ENCODE measurements at regions not wholly inside any gene's neighbourhood (a gene's known extent, or its start where the extent isn't known, plus 50 kb on each side); places are given as distances from the start of the nearest gene placed in this dataset.

DNA sequence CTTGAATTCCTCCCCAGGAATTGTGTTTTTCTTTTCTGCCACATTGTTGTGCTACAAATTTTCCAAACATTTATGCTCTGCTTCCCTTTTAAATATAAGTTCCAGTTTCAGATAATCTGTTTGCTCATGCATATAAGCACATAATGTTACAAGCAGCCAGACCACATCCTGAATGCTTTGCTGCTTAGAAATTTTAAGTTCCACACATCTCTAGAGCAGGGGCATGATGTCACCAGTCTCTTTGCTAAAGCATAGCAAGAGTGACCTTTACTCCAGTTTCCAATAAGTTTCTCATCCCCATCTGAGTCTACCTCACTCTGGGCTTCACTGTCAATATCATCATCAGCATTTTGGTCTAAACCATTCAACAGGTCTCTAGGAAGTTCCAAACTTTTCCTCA, 932.5 kb downstream of the SH3BGRL start:
- H3K27me3 ChIP-seq, result peaks cover 10 to 83% (median 49%) of the 10 kb centered on the region in 11 experiments; a peak in 18 of 22 replicates
- H3K36me3 ChIP-seq, result no peaks in the 10 kb centered on the region
- H3K4me2 ChIP-seq, result peak overlapping the region in 2 of 11 experiments; percentile 13 to 36; a peak in 3 of 22 replicates
- H3K4me1 ChIP-seq, result peaks cover 0 to 12% (median 2%) of the 10 kb centered on the region in 10 experiments; a peak in 3 of 20 replicates
- no peak overlapping the region for H3K9ac ChIP-seq
- no peak overlapping the region for H3K4me3 ChIP-seq
- H3K9me3 ChIP-seq (replicated peaks in 1 of 11), result peaks cover 30 to 45% (median 36%) of the 10 kb centered on the region in 11 experiments
- no peaks in the 10 kb centered on the region for H4K20me1 ChIP-seq
- no peak overlapping the region; a peak in 1 of 22 replicates for H3K27ac ChIP-seq
- no peak for TF ChIP-seq Cebpa-rat (IDR thresholded peaks at IDR 0.05)

DNA sequence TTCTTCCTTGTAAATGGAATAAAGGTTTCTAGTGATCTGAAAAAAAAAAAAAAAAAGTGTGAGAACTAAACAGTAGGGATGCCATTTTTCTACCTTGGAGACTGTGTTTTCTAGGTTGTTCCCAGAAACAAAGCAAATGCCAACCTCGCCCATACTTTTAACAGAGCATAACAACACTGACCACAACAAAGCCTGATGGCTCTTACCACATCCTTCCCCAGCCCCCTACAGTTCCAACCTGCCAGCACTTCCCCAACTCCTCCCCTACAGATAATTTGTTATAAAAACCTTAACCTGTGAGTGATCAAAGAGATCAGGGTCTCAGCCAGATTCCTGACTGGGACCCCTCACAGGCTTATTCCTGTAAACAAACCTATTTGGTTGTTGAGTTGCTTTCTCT, 940.0 kb downstream of the SH3BGRL start:
- H3K27ac ChIP-seq, result no peak overlapping the region
- H3K9ac ChIP-seq, result no peak overlapping the region
- H3K4me1 ChIP-seq, result peaks cover 0 to 12% (median 8%) of the 10 kb centered on the region in 10 experiments; a peak in 9 of 20 replicates
- H3K4me3 ChIP-seq, result no peak overlapping the region
- TF ChIP-seq Cebpa-rat (IDR thresholded peaks at IDR 0.05), result no peak
- peaks cover 0 to 8% (median 0%) of the 10 kb centered on the region in 11 experiments; a peak in 1 of 22 replicates for H3K9me3 ChIP-seq (replicated peaks in 1 of 11)
- H3K4me2 ChIP-seq, result peak overlapping the region in 8 of 11 experiments; percentile 10 to 29 (median 22); a peak in 12 of 22 replicates
- no peaks in the 10 kb centered on the region for H3K36me3 ChIP-seq
- H4K20me1 ChIP-seq, result no peaks in the 10 kb centered on the region; a peak in 1 of 22 replicates
- peaks cover 17 to 89% (median 58%) of the 10 kb centered on the region in 11 experiments; a peak in 21 of 22 replicates for H3K27me3 ChIP-seq

DNA sequence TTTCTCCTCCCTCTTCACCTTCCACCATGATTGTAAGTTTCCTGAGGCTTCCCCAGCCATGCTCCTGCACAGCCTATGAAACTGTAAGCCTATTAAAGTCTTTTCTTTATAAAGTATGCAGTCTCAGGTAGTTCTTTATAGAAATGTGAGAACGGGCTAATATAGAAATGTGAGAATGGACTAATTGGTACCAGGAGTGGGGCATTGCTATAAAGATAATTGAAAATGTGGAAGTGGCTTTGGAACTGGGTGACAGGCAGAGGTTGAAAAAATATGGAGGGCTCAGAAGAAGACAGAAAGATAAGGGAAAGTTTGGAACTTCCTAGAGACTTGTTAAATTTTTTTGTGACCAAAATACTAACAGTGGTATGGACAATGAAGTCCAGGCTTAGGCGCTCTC, 959.3 kb downstream of the SH3BGRL start:
- TF ChIP-seq Cebpa-rat (IDR thresholded peaks at IDR 0.05), result no peak
- no peak overlapping the region for H3K4me2 ChIP-seq
- peaks cover 40 to 83% (median 79%) of the 10 kb centered on the region in 11 experiments; a peak in 21 of 22 replicates for H3K27me3 ChIP-seq
- peaks cover 9 to 37% (median 19%) of the 10 kb centered on the region in 11 experiments; a peak in 20 of 22 replicates for H3K9me3 ChIP-seq (replicated peaks in 1 of 11)
- H4K20me1 ChIP-seq, result peaks cover 0 to 7% (median 0%) of the 10 kb centered on the region in 11 experiments; a peak in 1 of 22 replicates
- no peak overlapping the region for H3K9ac ChIP-seq
- no peak overlapping the region for H3K27ac ChIP-seq
- H3K4me3 ChIP-seq, result no peak overlapping the region
- H3K4me1 ChIP-seq, result no peaks in the 10 kb centered on the region
- H3K36me3 ChIP-seq, result no peaks in the 10 kb centered on the region

DNA sequence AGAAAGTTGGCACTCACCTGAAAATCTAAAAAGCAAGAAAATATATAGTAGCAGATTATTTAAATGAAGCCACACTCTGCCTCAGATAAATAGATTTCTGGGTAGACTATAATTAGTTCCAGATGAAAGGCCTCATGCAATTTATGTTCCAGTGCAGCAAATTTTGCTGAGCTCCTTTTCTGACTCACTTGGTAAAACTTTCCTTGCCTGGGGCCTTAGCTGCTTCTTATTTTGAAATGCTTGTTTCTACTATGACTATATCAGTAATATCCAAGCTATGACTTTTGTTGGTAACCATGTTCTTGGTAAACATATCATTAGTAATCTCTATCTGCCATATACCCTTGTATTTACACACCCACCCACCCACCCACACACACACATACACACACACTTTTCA, 961.8 kb downstream of the SH3BGRL start:
- Histone ChIP-seq H3K9me3 (replicated peaks in 1 of 11) (peaks cover 9 to 42% (median 19%) of the 10 kb centered on the region in 11 experiments; a peak in 20 of 22 replicates), H3K27ac (no peak overlapping the region), H3K9ac (no peak overlapping the region), H4K20me1 (peaks cover 0 to 9% (median 0%) of the 10 kb centered on the region in 11 experiments; a peak in 1 of 22 replicates), H3K4me2 (no peak overlapping the region), H3K4me3 (no peak overlapping the region), H3K27me3 (peaks cover 42 to 83% (median 79%) of the 10 kb centered on the region in 11 experiments; a peak in 21 of 22 replicates), H3K4me1 (no peaks in the 10 kb centered on the region), H3K36me3 (no peaks in the 10 kb centered on the region)
- no peak for TF ChIP-seq Cebpa-rat (IDR thresholded peaks at IDR 0.05)

DNA sequence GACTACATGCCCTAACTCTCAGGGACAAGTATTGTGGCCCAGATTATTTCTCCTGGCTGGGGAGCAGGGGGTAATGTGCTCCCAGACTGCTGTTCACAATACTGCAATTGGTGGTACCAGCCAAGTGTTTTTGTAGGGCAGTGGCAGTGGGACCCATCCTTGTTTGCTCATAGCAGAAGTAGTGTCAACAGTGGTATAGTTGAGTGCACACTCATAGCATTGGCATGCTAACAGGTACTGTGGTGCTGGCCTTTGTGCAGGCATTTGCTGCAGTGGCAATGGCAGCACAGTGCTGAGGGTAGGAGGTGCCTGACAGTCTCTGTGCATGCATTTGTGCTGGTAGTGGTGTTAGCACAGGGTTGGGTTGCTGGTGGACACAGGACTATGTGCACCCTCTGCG, 995.0 kb downstream of the SH3BGRL start:
- no peak overlapping the region for H3K9ac ChIP-seq
- no peak overlapping the region for H3K4me3 ChIP-seq
- peaks cover 0 to 9% (median 5%) of the 10 kb centered on the region in 11 experiments; a peak in 6 of 22 replicates for H3K9me3 ChIP-seq (replicated peaks in 1 of 11)
- H3K4me1 ChIP-seq, result no peaks in the 10 kb centered on the region
- no peak overlapping the region for H3K27ac ChIP-seq
- no peaks in the 10 kb centered on the region; a peak in 1 of 22 replicates for H4K20me1 ChIP-seq
- no peaks in the 10 kb centered on the region for H3K36me3 ChIP-seq
- H3K4me2 ChIP-seq, result no peak overlapping the region
- H3K27me3 ChIP-seq, result peaks cover 14 to 73% (median 64%) of the 10 kb centered on the region in 11 experiments; a peak in 21 of 22 replicates
- no peak for TF ChIP-seq Cebpa-rat (IDR thresholded peaks at IDR 0.05)

DNA sequence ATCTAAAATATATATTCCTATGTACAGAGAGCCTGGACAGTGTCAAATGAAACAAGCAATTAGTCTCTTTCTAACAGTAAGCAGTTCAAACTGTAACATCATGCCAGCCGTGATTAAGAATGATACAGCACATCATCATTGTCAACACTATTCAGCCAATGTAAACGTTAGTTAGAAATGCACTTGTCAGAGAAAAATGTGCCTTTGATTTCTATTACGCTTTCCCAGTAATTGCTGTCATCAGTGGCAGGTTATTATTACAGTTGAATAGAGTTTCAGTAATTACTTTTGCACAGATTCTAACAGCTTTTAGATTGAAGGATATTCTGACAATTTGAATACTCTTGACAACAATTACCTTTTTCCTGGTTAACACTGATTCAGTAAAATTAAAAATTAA, 1007.1 kb downstream of the SH3BGRL start:
- no peak overlapping the region for H3K27ac ChIP-seq
- no peak overlapping the region for H3K4me2 ChIP-seq
- H3K9me3 ChIP-seq (replicated peaks in 1 of 11), result peaks cover 6 to 12% (median 9%) of the 10 kb centered on the region in 11 experiments; a peak in 16 of 22 replicates
- no peak for TF ChIP-seq Cebpa-rat (IDR thresholded peaks at IDR 0.05)
- H3K4me1 ChIP-seq, result no peaks in the 10 kb centered on the region
- no peak overlapping the region for H3K9ac ChIP-seq
- H4K20me1 ChIP-seq, result no peaks in the 10 kb centered on the region
- no peaks in the 10 kb centered on the region for H3K36me3 ChIP-seq
- H3K4me3 ChIP-seq, result no peak overlapping the region
- H3K27me3 ChIP-seq, result peaks cover 14 to 76% (median 64%) of the 10 kb centered on the region in 11 experiments; a peak in 21 of 22 replicates

DNA sequence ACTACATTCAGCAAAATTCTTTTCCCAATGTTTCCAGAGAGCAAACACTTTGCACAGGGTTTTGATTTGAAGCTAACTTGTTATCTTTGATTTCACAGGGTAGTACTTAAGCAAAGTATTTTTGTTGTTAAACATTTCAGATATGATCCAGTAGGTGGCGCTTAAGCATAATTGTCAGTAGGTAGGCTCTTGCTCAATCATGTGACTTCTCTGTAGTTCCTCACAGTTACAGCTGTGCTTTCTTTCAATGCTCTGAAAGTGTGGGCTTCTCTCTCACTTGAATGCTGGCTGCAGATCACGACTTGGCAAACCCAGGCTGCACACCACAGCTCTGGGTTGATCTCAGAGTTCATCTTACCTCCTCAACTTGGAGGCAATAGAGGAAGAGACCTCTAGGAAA, 1016.5 kb downstream of the SH3BGRL start:
- Histone ChIP-seq H3K4me1 (peaks cover 0 to 16% (median 12%) of the 10 kb centered on the region in 10 experiments; a peak in 16 of 20 replicates), H3K4me2 (peak overlapping the region; percentile 8 to 73 (median 49); a peak in 21 of 22 replicates), H3K9me3 (replicated peaks in 1 of 11) (0 out of 22 replicates have a peak, but pooled peaks cover 0 to 6% (median 0%) of the 10 kb centered on the region in 11 experiments), H4K20me1 (peaks cover 0 to 4% (median 0%) of the 10 kb centered on the region in 11 experiments; a peak in 2 of 22 replicates), H3K36me3 (no peaks in the 10 kb centered on the region), H3K9ac (no peak overlapping the region), H3K27me3 (peaks cover 23 to 85% (median 59%) of the 10 kb centered on the region in 11 experiments; a peak in 21 of 22 replicates), H3K27ac (peak overlapping the region in 3 of 11 experiments; percentile 22 to 36 (median 25); a peak in 2 of 22 replicates), H3K4me3 (no peak overlapping the region)
- TF ChIP-seq Cebpa-rat (IDR thresholded peaks at IDR 0.05), result peak in 3 of 11 experiments; percentile 8 to 34 (median 16); a peak in 1 of 22 replicates

DNA sequence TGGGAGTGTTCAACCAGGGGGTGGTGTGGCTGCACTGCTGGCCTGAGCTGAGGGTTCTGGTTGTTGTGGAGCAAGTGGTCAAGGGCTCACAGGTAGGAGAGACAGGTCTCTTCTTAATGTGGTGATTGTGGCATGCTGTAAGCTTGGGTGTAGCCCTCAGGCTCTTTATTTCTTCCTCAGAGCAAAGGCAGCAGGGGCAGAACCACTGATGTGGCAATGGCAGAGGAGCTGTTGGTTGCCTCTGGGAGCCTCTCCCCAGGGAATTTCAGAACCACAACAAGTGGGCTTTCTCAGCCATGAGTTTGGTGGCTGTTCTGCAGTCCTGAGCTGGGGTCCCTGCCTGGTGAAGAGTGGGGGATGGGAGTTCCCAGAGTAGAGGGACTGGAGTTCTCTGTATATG, 1017.2 kb downstream of the SH3BGRL start:
- Histone ChIP-seq H3K4me3 (no peak overlapping the region), H4K20me1 (peaks cover 0 to 4% (median 0%) of the 10 kb centered on the region in 11 experiments; a peak in 2 of 22 replicates), H3K27ac (peak overlapping the region in 4 of 11 experiments; percentile 7 to 36 (median 24); a peak in 4 of 22 replicates), H3K27me3 (peaks cover 23 to 77% (median 52%) of the 10 kb centered on the region in 11 experiments; a peak in 21 of 22 replicates), H3K9me3 (replicated peaks in 1 of 11) (peaks cover 0 to 6% (median 0%) of the 10 kb centered on the region in 11 experiments; a peak in 4 of 22 replicates), H3K9ac (no peak overlapping the region), H3K4me1 (peaks cover 0 to 16% (median 12%) of the 10 kb centered on the region in 10 experiments; a peak in 16 of 20 replicates), H3K4me2 (peak overlapping the region in 10 of 11 experiments; percentile 8 to 73 (median 54); a peak in 18 of 22 replicates), H3K36me3 (no peaks in the 10 kb centered on the region)
- TF ChIP-seq Cebpa-rat (IDR thresholded peaks at IDR 0.05), result no peak

DNA sequence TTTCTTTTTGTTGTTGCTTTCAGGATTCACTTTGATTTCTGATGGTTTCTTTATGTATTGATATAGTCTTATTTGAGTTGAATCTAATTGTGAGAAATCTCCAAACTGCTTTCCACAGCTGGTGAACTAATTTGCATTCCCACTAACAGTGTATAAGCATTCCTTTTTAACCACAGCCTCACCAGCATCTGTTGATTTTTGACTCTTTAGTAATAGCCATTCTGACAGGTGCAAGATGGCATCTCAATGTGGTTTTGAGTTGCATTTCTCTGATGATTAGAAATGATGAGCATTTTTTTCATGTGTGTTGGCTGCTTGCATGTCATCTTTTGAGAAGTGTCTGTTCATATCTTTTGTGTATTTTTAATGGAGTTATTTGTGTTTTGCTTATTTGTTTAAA, 1023.1 kb downstream of the SH3BGRL start:
- no peak overlapping the region for H3K4me3 ChIP-seq
- H3K27me3 ChIP-seq, result peaks cover 14 to 77% (median 46%) of the 10 kb centered on the region in 11 experiments; a peak in 19 of 22 replicates
- no peak for TF ChIP-seq Cebpa-rat (IDR thresholded peaks at IDR 0.05)
- H3K4me1 ChIP-seq, result peaks cover 0 to under 1% (median 0%) of the 10 kb centered on the region in 10 experiments; a peak in 1 of 20 replicates
- no peaks in the 10 kb centered on the region; a peak in 2 of 22 replicates for H4K20me1 ChIP-seq
- no peak overlapping the region for H3K9ac ChIP-seq
- no peak overlapping the region for H3K4me2 ChIP-seq
- H3K27ac ChIP-seq, result no peak overlapping the region
- H3K9me3 ChIP-seq (replicated peaks in 1 of 11), result peaks cover 11 to 23% (median 14%) of the 10 kb centered on the region in 11 experiments; a peak in 21 of 22 replicates
- no peaks in the 10 kb centered on the region for H3K36me3 ChIP-seq

Measured in BLaER1 treated with 17β-estradiol and CSF1 and Interleukin-3, amounts not matched to agents 10 nM and 100 nM (cell line).